Epithelial cell of proximal tubule (primary cell): ENCODE measurements at regions not wholly inside any gene's neighbourhood (a gene's known extent, or its start where the extent isn't known, plus 50 kb on each side); places are given as distances from the start of the nearest gene placed in this dataset.
"Not testable (repeated sequence)": the region's sequence is repeated elsewhere in the genome, so short reads cannot be mapped to it uniquely, and the experiment has no call there.

Experiments used
- DNase-seq: peaks from one replicate; pipeline ENCODE4 v3.0.0-alpha.2; 2011; ENCODE audit warnings: low read depth
- H3K4me3 ChIP-seq: 2 replicates; pipeline ENCODE4 v1.5.1; 2011; ENCODE audit warnings: low read depth, mild to moderate bottlenecking, low read length

GRCh38 chr4:49270435-49270834 is 284.4 kb downstream of the CWH43 start:
- H3K4me3 ChIP-seq, DNase-seq: not testable (repeated sequence)

GRCh38 chr4:49270912-49271311 is 284.8 kb downstream of the CWH43 start:
- not testable (repeated sequence) for DNase-seq, H3K4me3 ChIP-seq

GRCh38 chr4:49285905-49286304 is 299.8 kb downstream of the CWH43 start:
- H3K4me3 ChIP-seq, DNase-seq: not testable (repeated sequence)

- DNase-seq, H3K4me3 ChIP-seq: not testable (repeated sequence)
Observed at GRCh38 chr4:49286926-49287745, 301.1 kb downstream of the CWH43 start.

GRCh38 chr4:49287893-49288292 is 301.8 kb downstream of the CWH43 start:
- not testable (repeated sequence) for DNase-seq, H3K4me3 ChIP-seq

GRCh38 chr4:49288796-49289195 is 302.7 kb downstream of the CWH43 start:
- H3K4me3 ChIP-seq, DNase-seq: not testable (repeated sequence)

GRCh38 chr4:49314815-49315214 is 328.7 kb downstream of the CWH43 start:
- not testable (repeated sequence) for DNase-seq, H3K4me3 ChIP-seq

- H3K4me3 ChIP-seq, result not testable (repeated sequence)
Observed at GRCh38 chr4:49320725-49321410, 334.8 kb downstream of the CWH43 start.

GRCh38 chr4:49321511-49322300 is 335.6 kb downstream of the CWH43 start:
- DNase-seq, result not testable (repeated sequence)

More at GRCh38 chr4:49320725-49321410, 334.8 kb downstream of the CWH43 start:
- not testable (repeated sequence) for DNase-seq

GRCh38 chr4:49322610-49323572 is 336.8 kb downstream of the CWH43 start:
- H3K4me3 ChIP-seq, result not testable (repeated sequence)

More at GRCh38 chr4:49321511-49322300, 335.6 kb downstream of the CWH43 start:
- not testable (repeated sequence) for H3K4me3 ChIP-seq

GRCh38 chr4:49323573-49323940 is 337.5 kb downstream of the CWH43 start:
- not testable (repeated sequence) for H3K4me3 ChIP-seq, DNase-seq

More at GRCh38 chr4:49322610-49323572, 336.8 kb downstream of the CWH43 start:
- not testable (repeated sequence) for DNase-seq
